ENCODE measurements at regions not wholly inside any gene's neighbourhood (a gene's known extent, or its start where the extent isn't known, plus 50 kb on each side); places are given as distances from the start of the nearest gene placed in this dataset.

GRCh38 chr4:125131891-125132680 is 182.7 kb upstream of the FAT4 start:
- TF ChIP-seq SNAI2 (CRISPR knock-in tag; IDR thresholded peaks at IDR 0.05): no peak
- TF ChIP-seq RARB (CRISPR knock-in tag; IDR thresholded peaks at IDR 0.05): no peak
- TF ChIP-seq GLIS3 (CRISPR knock-in tag; IDR thresholded peaks at IDR 0.05): no peak
- TF ChIP-seq ZNF565 (CRISPR knock-in tag; conservative IDR thresholded peaks at IDR 0.05; ENCODE audit: low read depth): no peak
- no peak for TF ChIP-seq ISL1 (CRISPR knock-in tag; IDR thresholded peaks at IDR 0.05)
- TF ChIP-seq ARNTL (CRISPR knock-in tag; IDR thresholded peaks at IDR 0.05; ENCODE audit: borderline replicate concordance, low read depth): no peak
- no peak for TF ChIP-seq TSHZ2 (CRISPR knock-in tag; IDR thresholded peaks at IDR 0.05)
- TF ChIP-seq CREB5 (CRISPR knock-in tag; IDR thresholded peaks at IDR 0.05; ENCODE audit: low read depth): no peak
- peak; percentile 59 for ATAC-seq

GRCh38 chr4:125125276-125125675 is 189.5 kb upstream of the FAT4 start:
- TF ChIP-seq ZC3H10 (CRISPR knock-in tag; IDR thresholded peaks at IDR 0.05) (no peak), ZFP30 (CRISPR knock-in tag; IDR thresholded peaks at IDR 0.05) (no peak), ISL1 (CRISPR knock-in tag; IDR thresholded peaks at IDR 0.05) (no peak), GLIS3 (CRISPR knock-in tag; IDR thresholded peaks at IDR 0.05) (no peak), ZNF565 (CRISPR knock-in tag; conservative IDR thresholded peaks at IDR 0.05; ENCODE audit: low read depth) (no peak), CSRNP3 (CRISPR knock-in tag; IDR thresholded peaks at IDR 0.05) (no peak), ESRRG (CRISPR knock-in tag; IDR thresholded peaks at IDR 0.05) (no peak), POU6F1 (CRISPR knock-in tag; IDR thresholded peaks at IDR 0.05; ENCODE audit: borderline replicate concordance, low read depth) (no peak), BACH2 (CRISPR knock-in tag; IDR thresholded peaks at IDR 0.05; ENCODE audit: borderline replicate concordance) (no peak), ARNTL (CRISPR knock-in tag; IDR thresholded peaks at IDR 0.05; ENCODE audit: borderline replicate concordance, low read depth) (no peak), TOX (CRISPR knock-in tag; IDR thresholded peaks at IDR 0.05; ENCODE audit: borderline replicate concordance) (no peak), OSR1 (CRISPR knock-in tag; IDR thresholded peaks at IDR 0.05) (no peak), TSHZ2 (CRISPR knock-in tag; IDR thresholded peaks at IDR 0.05) (no peak), PPARA (CRISPR knock-in tag; IDR thresholded peaks at IDR 0.05; ENCODE audit: borderline replicate concordance) (no peak), ZFP3 (CRISPR knock-in tag; IDR thresholded peaks at IDR 0.05) (no peak), ZNF70 (CRISPR knock-in tag; IDR thresholded peaks at IDR 0.05) (no peak)
- no peak for ATAC-seq
